ENCODE measurements at regions not wholly inside any gene's neighbourhood (a gene's known extent, or its start where the extent isn't known, plus 50 kb on each side); places are given as distances from the start of the nearest gene placed in this dataset.

- no peak for TF ChIP-seq CTCF (IDR thresholded peaks at IDR 0.05; ENCODE audit: low read depth, low read length, poor library complexity, severe bottlenecking)
- no peak for TF ChIP-seq EZH2phosphoT487 (IDR thresholded peaks at IDR 0.05; ENCODE audit: borderline replicate concordance, low read length)
These were observed 74.4 kb downstream of the MRM1 start for GRCh38 chr17:36675786-36676185.
